T-helper 17 cell (primary cell): ENCODE measurements at regions not wholly inside any gene's neighbourhood (a gene's known extent, or its start where the extent isn't known, plus 50 kb on each side); places are given as distances from the start of the nearest gene placed in this dataset.
"Not testable (repeated sequence)": the region's sequence is repeated elsewhere in the genome, so short reads cannot be mapped to it uniquely, and the experiment has no call there.

Experiments used
- ATAC-seq: fragments of 150-1000 bp; cut with Tn5 transposase; 2 replicates; pipeline ENCODE4 v1.10.0; 2021; ENCODE audit warnings: mild to moderate bottlenecking, moderate library complexity
- DNase-seq, 3 donors: peaks; one replicate each; pipeline versions ENCODE4 v3.0.0 to v3.0.0-alpha.2; 2020 to 2021
- H3K9me3 ChIP-seq: one replicate; pipeline ENCODE4 v1.7.0; 2013; ENCODE audit warnings: low read length, mild to moderate bottlenecking; ENCODE audit not compliant: control insufficient read depth, poor library complexity, severe bottlenecking
- H3K27ac Mint-ChIP-seq: one replicate; pipeline ENCODE4 v1.8.0; 2022; ENCODE audit warnings: mild to moderate bottlenecking, moderate library complexity, mixed read lengths
- H3K27me3 Mint-ChIP-seq: one replicate; pipeline ENCODE4 v1.8.0; 2022; ENCODE audit warnings: mixed read lengths
- H3K36me3 Mint-ChIP-seq: one replicate; pipeline ENCODE4 v1.8.0; 2022; ENCODE audit warnings: low read depth, mixed read lengths
- H3K4me1 Mint-ChIP-seq: one replicate; pipeline ENCODE4 v1.8.0; 2022; ENCODE audit warnings: mild to moderate bottlenecking, mixed read lengths
- H3K4me3 Mint-ChIP-seq: one replicate; pipeline ENCODE4 v1.8.0; 2022; ENCODE audit warnings: mild to moderate bottlenecking, moderate library complexity, mixed read lengths

GRCh38 chr21:23955135-23955843 lies 1652.0 kb downstream of the MRPL39 start:
- ATAC-seq: no peak
- no peaks in the 10 kb centered on the region for H3K36me3 Mint-ChIP-seq
- peaks cover 4% of the 10 kb centered on the region for H3K27me3 Mint-ChIP-seq
- H3K27ac Mint-ChIP-seq: peak overlapping the region; percentile 1
- H3K9me3 ChIP-seq: no peaks in the 10 kb centered on the region
- peaks cover 11% of the 10 kb centered on the region for H3K4me1 Mint-ChIP-seq
- H3K4me3 Mint-ChIP-seq: no peak overlapping the region
- DNase-seq: no peak

GRCh38 chr21:23952269-23952668 lies 1655.0 kb downstream of the MRPL39 start:
- no peak for DNase-seq
- ATAC-seq: no peak
- no peak overlapping the region for H3K27ac Mint-ChIP-seq
- no peak overlapping the region for H3K4me3 Mint-ChIP-seq
- no peaks in the 10 kb centered on the region for H3K27me3 Mint-ChIP-seq
- H3K36me3 Mint-ChIP-seq: no peaks in the 10 kb centered on the region
- no peaks in the 10 kb centered on the region for H3K9me3 ChIP-seq
- peaks cover 17% of the 10 kb centered on the region for H3K4me1 Mint-ChIP-seq

- Mint-ChIP-seq H3K27ac (no peak overlapping the region), H3K4me1 (peaks cover 17% of the 10 kb centered on the region), H3K36me3 (no peaks in the 10 kb centered on the region), H3K27me3 (no peaks in the 10 kb centered on the region), H3K4me3 (no peak overlapping the region)
- H3K9me3 ChIP-seq: no peaks in the 10 kb centered on the region
- ATAC-seq (no peak), DNase-seq (no peak)
Measured at GRCh38 chr21:23951251-23951650, 1656.0 kb downstream of the MRPL39 start.

GRCh38 chr21:23950344-23950743 lies 1656.9 kb downstream of the MRPL39 start:
- no peaks in the 10 kb centered on the region for H3K27me3 Mint-ChIP-seq
- no peaks in the 10 kb centered on the region for H3K36me3 Mint-ChIP-seq
- H3K27ac Mint-ChIP-seq: no peak overlapping the region
- H3K4me1 Mint-ChIP-seq: peaks cover 14% of the 10 kb centered on the region
- H3K9me3 ChIP-seq: no peaks in the 10 kb centered on the region
- H3K4me3 Mint-ChIP-seq: no peak overlapping the region
- DNase-seq (no peak), ATAC-seq (no peak)

- Mint-ChIP-seq H3K4me1 (peaks cover 12% of the 10 kb centered on the region), H3K27me3 (no peaks in the 10 kb centered on the region), H3K36me3 (no peaks in the 10 kb centered on the region), H3K4me3 (no peak overlapping the region), H3K27ac (no peak overlapping the region)
- DNase-seq (no peak), ATAC-seq (no peak)
- H3K9me3 ChIP-seq: no peaks in the 10 kb centered on the region
Measured at GRCh38 chr21:23949493-23949892, 1657.8 kb downstream of the MRPL39 start.

- peaks cover 5% of the 10 kb centered on the region for H3K27me3 Mint-ChIP-seq
- ATAC-seq: no peak
- H3K27ac Mint-ChIP-seq: no peak overlapping the region
- no peaks in the 10 kb centered on the region for H3K4me1 Mint-ChIP-seq
- H3K4me3 Mint-ChIP-seq: no peak overlapping the region
- no peak for DNase-seq
- no peaks in the 10 kb centered on the region for H3K36me3 Mint-ChIP-seq
- no peaks in the 10 kb centered on the region for H3K9me3 ChIP-seq
Measured at GRCh38 chr21:23939369-23940065, 1667.8 kb downstream of the MRPL39 start.

- ATAC-seq (no peak), DNase-seq (no peak)
- Mint-ChIP-seq H3K4me1 (no peaks in the 10 kb centered on the region), H3K4me3 (no peak overlapping the region), H3K27ac (no peak overlapping the region), H3K27me3 (peaks cover 5% of the 10 kb centered on the region), H3K36me3 (no peaks in the 10 kb centered on the region)
- H3K9me3 ChIP-seq: no peaks in the 10 kb centered on the region
Measured at GRCh38 chr21:23936991-23937390, 1670.3 kb downstream of the MRPL39 start.

- Mint-ChIP-seq H3K36me3 (no peaks in the 10 kb centered on the region), H3K4me1 (no peaks in the 10 kb centered on the region), H3K27me3 (peaks cover 5% of the 10 kb centered on the region), H3K4me3 (no peak overlapping the region), H3K27ac (no peak overlapping the region)
- no peak for DNase-seq
- no peak for ATAC-seq
- H3K9me3 ChIP-seq: no peaks in the 10 kb centered on the region
Measured at GRCh38 chr21:23936224-23936623, 1671.1 kb downstream of the MRPL39 start.

- Mint-ChIP-seq H3K27ac (no peak overlapping the region), H3K4me1 (no peaks in the 10 kb centered on the region), H3K36me3 (no peaks in the 10 kb centered on the region), H3K27me3 (peaks cover 1% of the 10 kb centered on the region), H3K4me3 (no peak overlapping the region)
- DNase-seq: no peak
- H3K9me3 ChIP-seq: no peaks in the 10 kb centered on the region
- no peak for ATAC-seq
Measured at GRCh38 chr21:23930565-23930964, 1676.7 kb downstream of the MRPL39 start.

GRCh38 chr21:23926430-23926829 lies 1680.9 kb downstream of the MRPL39 start:
- H3K36me3 Mint-ChIP-seq, H3K27me3 Mint-ChIP-seq, ATAC-seq, H3K9me3 ChIP-seq, DNase-seq, H3K4me1 Mint-ChIP-seq, H3K4me3 Mint-ChIP-seq, H3K27ac Mint-ChIP-seq: not testable (repeated sequence)

- no peaks in the 10 kb centered on the region for H3K9me3 ChIP-seq
- peaks cover 2% of the 10 kb centered on the region for H3K4me1 Mint-ChIP-seq
- H3K4me3 Mint-ChIP-seq: no peak overlapping the region
- H3K27ac Mint-ChIP-seq: no peak overlapping the region
- H3K36me3 Mint-ChIP-seq: no peaks in the 10 kb centered on the region
- peaks cover 5% of the 10 kb centered on the region for H3K27me3 Mint-ChIP-seq
- DNase-seq (no peak), ATAC-seq (peak; percentile 63)
Measured at GRCh38 chr21:23921670-23922418, 1685.4 kb downstream of the MRPL39 start.

GRCh38 chr21:23900727-23901126 lies 1706.6 kb downstream of the MRPL39 start:
- Mint-ChIP-seq H3K36me3 (no peaks in the 10 kb centered on the region), H3K27ac (no peak overlapping the region), H3K4me1 (no peaks in the 10 kb centered on the region), H3K4me3 (no peak overlapping the region), H3K27me3 (no peaks in the 10 kb centered on the region)
- ATAC-seq (no peak), DNase-seq (no peak)
- no peaks in the 10 kb centered on the region for H3K9me3 ChIP-seq

- DNase-seq: no peak
- Mint-ChIP-seq H3K36me3 (no peaks in the 10 kb centered on the region), H3K4me1 (no peaks in the 10 kb centered on the region), H3K27me3 (no peaks in the 10 kb centered on the region), H3K4me3 (no peak overlapping the region), H3K27ac (no peak overlapping the region)
- no peak for ATAC-seq
- H3K9me3 ChIP-seq: no peaks in the 10 kb centered on the region
Measured at GRCh38 chr21:23899561-23899960, 1707.7 kb downstream of the MRPL39 start.
